Esophagus squamous epithelium (tissue), 4 donors: ENCODE measurements at regions not wholly inside any gene's neighbourhood (a gene's known extent, or its start where the extent isn't known, plus 50 kb on each side); places are given as distances from the start of the nearest gene placed in this dataset.

Experiments
- CTCF ChIP-seq, 6 experiments: fragments of 450-650 bp in 4 of 6; fragments of 200-600 bp in 2 of 6; sonication (generic) in 2 of 6; IDR thresholded peaks; one replicate each; pipeline ENCODE4 v1.5.1; 2016 to 2019; ENCODE audit warnings: antibody characterized with exemption in 6 of 6, mild to moderate bottlenecking in 4 of 6, moderate library complexity in 4 of 6
- POLR2A ChIP-seq, 4 donors: fragments of 450-650 bp; IDR thresholded peaks; one replicate each; pipeline ENCODE4 v1.6.1; 2017; ENCODE audit warnings: antibody characterized with exemption in 4 of 4, mild to moderate bottlenecking in 4 of 4, moderate library complexity in 3 of 4

GRCh38 chr4:13276357-13276756 is 207.8 kb downstream of the RAB28 start:
- TF ChIP-seq CTCF (IDR thresholded peaks at IDR 0.05): no peak
- TF ChIP-seq POLR2A (IDR thresholded peaks at IDR 0.05): no peak
